OCI-LY3 (cell line): ENCODE measurements at regions not wholly inside any gene's neighbourhood (a gene's known extent, or its start where the extent isn't known, plus 50 kb on each side); places are given as distances from the start of the nearest gene placed in this dataset.

ENCODE experiments used
- CTCF ChIP-seq: fragments of 200-600, 300-600 bp; sonication (generic); IDR thresholded peaks from 2 replicates; pipeline ENCODE4 v1.5.1; 2014; ENCODE audit warnings: antibody characterized with exemption, low read length, low read depth
- EZH2phosphoT487 ChIP-seq: fragments of 200-600 bp; shearing (Covaris generic); IDR thresholded peaks from 2 replicates; pipeline ENCODE4 v1.6.1; 2018; ENCODE audit warnings: antibody characterized with exemption, mixed run types, low read depth

GRCh38 chr18:10228326-10228725 is 226.1 kb upstream of the APCDD1 start:
- TF ChIP-seq EZH2phosphoT487 (no peak), CTCF (no peak)
